Activated naive CD8-positive, alpha-beta T cell treated with anti-CD3 and anti-CD28 coated beads for 36 hours (primary cell): ENCODE measurements at regions not wholly inside any gene's neighbourhood (a gene's known extent, or its start where the extent isn't known, plus 50 kb on each side); places are given as distances from the start of the nearest gene placed in this dataset.
"Not testable (repeated sequence)": the region's sequence is repeated elsewhere in the genome, so short reads cannot be mapped to it uniquely, and the experiment has no call there.

Experiments
- DNase-seq: peaks from one replicate; pipeline ENCODE4 v3.0.0; 2021
- H3K27ac Mint-ChIP-seq: one replicate; pipeline ENCODE4 v1.8.0; 2022; ENCODE audit warnings: mild to moderate bottlenecking, moderate library complexity, mixed read lengths
- H3K27me3 Mint-ChIP-seq: one replicate; pipeline ENCODE4 v1.8.0; 2022; ENCODE audit warnings: mild to moderate bottlenecking, mixed read lengths
- H3K36me3 Mint-ChIP-seq: one replicate; pipeline ENCODE4 v1.8.0; 2021; ENCODE audit warnings: mild to moderate bottlenecking, mixed read lengths
- H3K4me1 Mint-ChIP-seq: one replicate; pipeline ENCODE4 v1.8.0; 2021; ENCODE audit warnings: mixed read lengths
- H3K4me3 Mint-ChIP-seq: one replicate; pipeline ENCODE4 v1.8.0; 2022; ENCODE audit warnings: mild to moderate bottlenecking, moderate library complexity, mixed read lengths
- H3K9me3 Mint-ChIP-seq: one replicate; pipeline ENCODE4 v1.8.0; 2022; ENCODE audit warnings: mixed read lengths

- H3K9me3 Mint-ChIP-seq, H3K27me3 Mint-ChIP-seq, H3K4me1 Mint-ChIP-seq, H3K36me3 Mint-ChIP-seq, H3K27ac Mint-ChIP-seq, H3K4me3 Mint-ChIP-seq, DNase-seq: not testable (repeated sequence)
Observed at GRCh38 chr2:118572380-118572779, 275.1 kb downstream of the EN1 start.

DNA sequence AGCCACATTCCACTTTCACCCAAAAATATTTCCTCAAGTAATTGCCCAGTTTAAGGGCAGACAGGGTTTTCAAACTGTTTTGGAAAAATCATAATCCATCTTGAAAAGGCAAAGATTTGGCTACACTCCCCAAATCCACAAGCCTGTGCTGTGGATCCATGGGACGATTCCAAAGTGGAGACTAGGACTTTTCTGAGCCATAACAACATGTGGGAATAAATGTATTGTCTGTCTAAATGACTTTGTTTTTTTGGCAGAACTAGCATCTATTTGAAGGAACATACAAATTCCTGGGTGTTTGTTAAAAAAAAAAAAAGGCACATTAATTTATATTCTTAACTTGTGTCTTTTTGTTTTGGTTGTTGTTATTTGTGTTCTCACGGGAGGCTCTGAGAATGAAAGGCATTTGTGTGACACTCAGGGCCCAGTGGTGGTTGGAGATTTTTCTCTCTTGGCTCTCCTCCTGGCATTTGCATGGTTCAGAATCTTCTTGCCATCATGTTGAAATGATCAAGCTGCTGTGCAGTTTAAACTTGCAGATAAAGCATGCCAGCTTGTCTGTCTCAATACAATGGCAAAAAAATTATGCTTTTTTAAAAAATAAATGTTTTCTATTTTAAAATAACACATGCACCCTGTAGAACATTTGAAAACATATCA is 277.4 kb downstream of the EN1 start:
- DNase-seq = no peak
- Mint-ChIP-seq H3K36me3 (no peaks in the 10 kb centered on the region), H3K27me3 (peaks cover 5% of the 10 kb centered on the region), H3K27ac (no peak overlapping the region), H3K4me1 (peaks cover 2% of the 10 kb centered on the region), H3K9me3 (no peaks in the 10 kb centered on the region), H3K4me3 (no peak overlapping the region)

- no peak overlapping the region for H3K27ac Mint-ChIP-seq
- H3K9me3 Mint-ChIP-seq = no peaks in the 10 kb centered on the region
- H3K36me3 Mint-ChIP-seq = no peaks in the 10 kb centered on the region
- peaks cover 2% of the 10 kb centered on the region for H3K4me1 Mint-ChIP-seq
- H3K27me3 Mint-ChIP-seq = peaks cover 5% of the 10 kb centered on the region
- no peak for DNase-seq
- H3K4me3 Mint-ChIP-seq = no peak overlapping the region
Observed at GRCh38 chr2:118568700-118569099, 278.7 kb downstream of the EN1 start.

- Mint-ChIP-seq H3K4me3 (no peak overlapping the region), H3K9me3 (no peaks in the 10 kb centered on the region), H3K36me3 (no peaks in the 10 kb centered on the region), H3K27me3 (peaks cover 5% of the 10 kb centered on the region), H3K27ac (no peak overlapping the region), H3K4me1 (peaks cover 2% of the 10 kb centered on the region)
- no peak for DNase-seq
Observed at GRCh38 chr2:118565786-118566540, 281.5 kb downstream of the EN1 start.

DNA sequence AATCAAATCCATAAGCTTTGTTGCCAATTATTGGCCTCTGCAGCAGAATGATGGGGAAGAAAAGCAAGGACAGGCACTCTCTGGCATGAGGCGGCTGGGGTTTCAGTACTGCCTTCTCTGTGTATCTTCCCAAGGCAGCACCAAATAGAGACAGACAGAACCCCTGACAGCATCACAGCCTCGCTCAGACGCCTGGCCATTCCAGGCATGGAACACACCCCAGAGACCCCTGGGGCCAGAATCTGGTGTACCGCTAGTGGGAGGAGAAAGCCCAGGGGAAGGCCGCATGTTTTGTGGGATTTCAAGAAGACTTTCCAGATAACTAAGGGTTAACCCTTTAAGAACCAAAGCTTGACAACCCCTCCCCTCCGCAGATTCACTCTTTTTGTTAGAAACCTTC is 282.1 kb downstream of the EN1 start:
- Mint-ChIP-seq H3K4me3 (no peak overlapping the region), H3K4me1 (peaks cover 2% of the 10 kb centered on the region), H3K36me3 (no peaks in the 10 kb centered on the region), H3K27me3 (peaks cover 5% of the 10 kb centered on the region), H3K27ac (no peak overlapping the region), H3K9me3 (no peaks in the 10 kb centered on the region)
- no peak for DNase-seq

DNA sequence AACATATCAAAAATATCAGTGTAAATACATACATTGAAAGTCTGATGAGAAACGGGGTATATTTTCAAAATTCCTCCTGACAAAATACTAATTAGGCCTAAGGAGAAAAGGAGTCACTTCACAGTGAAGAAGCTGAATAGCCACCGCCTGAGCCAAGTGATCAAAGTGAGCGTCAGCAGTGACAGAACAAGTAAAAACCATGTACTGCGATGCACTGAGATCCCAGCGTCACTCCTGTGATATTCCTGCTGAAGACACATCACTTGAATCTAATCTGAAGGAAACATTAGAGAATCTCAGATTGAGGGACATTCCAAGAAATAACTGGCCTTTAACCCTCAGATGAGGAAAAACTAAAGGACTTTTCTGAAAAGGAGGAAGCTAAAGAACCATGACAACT is 285.3 kb downstream of the EN1 start:
- Mint-ChIP-seq H3K27ac (no peak overlapping the region), H3K36me3 (no peaks in the 10 kb centered on the region), H3K9me3 (no peaks in the 10 kb centered on the region), H3K4me1 (no peaks in the 10 kb centered on the region), H3K4me3 (no peak overlapping the region), H3K27me3 (peaks cover 4% of the 10 kb centered on the region)
- no peak for DNase-seq

DNA sequence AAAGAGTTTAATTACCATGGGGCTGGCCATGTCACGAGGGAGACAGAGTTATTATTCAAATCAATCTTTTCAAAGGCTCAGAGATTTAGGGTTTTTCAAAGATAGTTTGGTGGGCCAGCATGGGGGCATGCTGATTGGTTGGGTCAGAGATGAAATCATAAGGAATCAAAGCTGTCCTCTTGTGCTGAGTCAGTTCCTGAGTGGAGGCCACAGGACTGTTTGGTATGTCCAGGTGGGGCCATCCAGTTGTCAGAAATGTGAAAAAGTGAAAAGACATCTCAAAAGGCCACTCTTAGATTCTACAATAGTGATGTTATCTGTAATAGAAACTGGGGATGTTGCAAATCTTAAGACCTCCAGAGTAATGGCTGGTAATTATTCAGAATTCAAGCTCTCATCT is 288.6 kb downstream of the EN1 start:
- Mint-ChIP-seq H3K27me3 (peaks cover 4% of the 10 kb centered on the region), H3K27ac (no peak overlapping the region), H3K9me3 (peaks cover 2% of the 10 kb centered on the region), H3K4me1 (no peaks in the 10 kb centered on the region), H3K36me3 (no peaks in the 10 kb centered on the region), H3K4me3 (no peak overlapping the region)
- DNase-seq = no peak

- Mint-ChIP-seq H3K36me3 (no peaks in the 10 kb centered on the region), H3K9me3 (peaks cover 2% of the 10 kb centered on the region), H3K4me3 (no peak overlapping the region), H3K27me3 (peaks cover 4% of the 10 kb centered on the region), H3K27ac (no peak overlapping the region), H3K4me1 (no peaks in the 10 kb centered on the region)
- DNase-seq = no peak
Observed at GRCh38 chr2:118557791-118558190, 289.7 kb downstream of the EN1 start.

DNA sequence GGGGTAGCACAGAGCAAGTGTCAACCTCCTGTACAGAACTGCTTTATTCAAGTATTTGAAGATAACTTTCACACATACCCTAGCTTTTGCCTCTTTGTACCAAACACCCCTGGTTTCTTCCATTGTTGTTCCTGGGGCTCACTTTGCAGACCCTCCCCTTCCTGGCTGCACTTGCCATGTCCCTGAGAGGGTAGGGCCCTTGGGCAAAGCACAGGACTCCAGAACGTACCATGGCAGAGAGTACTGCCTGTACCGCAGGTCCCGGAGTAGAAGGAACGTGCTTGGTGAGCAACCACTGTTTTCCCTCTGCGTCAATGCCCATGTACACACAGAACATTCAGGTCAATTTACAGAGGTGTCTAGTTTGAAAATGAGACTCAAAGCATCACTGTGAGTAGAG is 290.4 kb downstream of the EN1 start:
- no peak overlapping the region for H3K27ac Mint-ChIP-seq
- no peak overlapping the region for H3K4me3 Mint-ChIP-seq
- no peaks in the 10 kb centered on the region for H3K36me3 Mint-ChIP-seq
- H3K4me1 Mint-ChIP-seq = no peaks in the 10 kb centered on the region
- peaks cover 2% of the 10 kb centered on the region for H3K9me3 Mint-ChIP-seq
- H3K27me3 Mint-ChIP-seq = peaks cover 4% of the 10 kb centered on the region
- DNase-seq = no peak

- H3K27me3 Mint-ChIP-seq = no peaks in the 10 kb centered on the region
Observed at GRCh38 chr2:118554616-118555015, 292.8 kb downstream of the EN1 start.

DNA sequence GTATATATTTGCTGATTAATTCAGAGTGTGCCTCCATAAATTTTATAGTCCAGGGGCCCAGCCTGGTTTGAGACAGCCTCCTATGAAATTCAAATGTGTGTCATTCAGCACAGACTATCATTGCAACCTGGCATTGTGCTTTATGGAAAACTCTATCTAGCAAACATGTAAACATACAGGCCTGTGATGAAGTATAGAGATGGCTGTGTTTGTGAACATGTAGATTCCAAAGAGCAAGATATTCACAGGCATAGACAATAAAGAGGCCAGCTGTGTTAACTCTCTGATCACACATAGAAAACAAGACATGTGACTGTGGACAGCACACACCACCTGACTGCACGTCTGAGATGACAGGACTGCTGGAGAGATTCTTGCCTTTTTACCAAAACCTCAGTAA is 297.9 kb downstream of the EN1 start:
- no peak overlapping the region for H3K27ac Mint-ChIP-seq
- no peak overlapping the region for H3K4me3 Mint-ChIP-seq
- no peaks in the 10 kb centered on the region for H3K36me3 Mint-ChIP-seq
- H3K9me3 Mint-ChIP-seq = no peaks in the 10 kb centered on the region
- no peaks in the 10 kb centered on the region for H3K27me3 Mint-ChIP-seq
- H3K4me1 Mint-ChIP-seq = no peaks in the 10 kb centered on the region
- no peak for DNase-seq

More at GRCh38 chr2:118554616-118555015, 292.8 kb downstream of the EN1 start:
- Mint-ChIP-seq H3K4me3 (no peak overlapping the region), H3K9me3 (peaks cover 2% of the 10 kb centered on the region), H3K27ac (no peak overlapping the region), H3K36me3 (no peaks in the 10 kb centered on the region), H3K4me1 (no peaks in the 10 kb centered on the region)
- no peak for DNase-seq

DNA sequence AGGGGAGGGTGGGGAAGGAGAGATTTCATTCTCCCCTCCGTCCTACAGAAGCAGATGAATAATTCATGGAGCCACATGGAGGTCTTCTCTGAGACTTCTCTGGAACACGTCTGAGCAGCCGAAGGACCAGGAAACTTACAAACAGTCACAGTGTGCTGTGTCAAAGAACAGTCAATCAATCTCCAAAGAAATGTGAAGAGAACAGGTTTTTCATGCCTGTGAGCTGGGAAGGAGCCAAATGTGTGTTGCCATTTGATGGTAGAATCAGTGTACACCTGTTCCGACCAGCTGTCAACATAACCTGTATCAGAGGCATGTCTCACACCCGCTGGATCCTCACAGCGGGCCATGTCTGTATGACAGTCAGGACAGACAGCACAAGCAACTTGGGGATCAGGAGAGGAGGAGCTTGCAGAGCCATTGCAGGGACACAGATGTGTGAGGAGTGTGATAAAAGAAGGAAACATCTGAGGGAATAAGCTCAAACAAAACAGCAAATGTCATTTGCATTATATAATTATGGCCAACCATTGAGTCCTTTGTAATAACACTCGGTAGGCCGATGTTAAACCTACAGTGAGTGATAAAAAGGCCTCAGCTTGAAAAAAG is 298.5 kb downstream of the EN1 start:
- Mint-ChIP-seq H3K4me3 (no peak overlapping the region), H3K27me3 (no peaks in the 10 kb centered on the region), H3K4me1 (no peaks in the 10 kb centered on the region), H3K9me3 (no peaks in the 10 kb centered on the region), H3K27ac (no peak overlapping the region), H3K36me3 (no peaks in the 10 kb centered on the region)
- DNase-seq = no peak

DNA sequence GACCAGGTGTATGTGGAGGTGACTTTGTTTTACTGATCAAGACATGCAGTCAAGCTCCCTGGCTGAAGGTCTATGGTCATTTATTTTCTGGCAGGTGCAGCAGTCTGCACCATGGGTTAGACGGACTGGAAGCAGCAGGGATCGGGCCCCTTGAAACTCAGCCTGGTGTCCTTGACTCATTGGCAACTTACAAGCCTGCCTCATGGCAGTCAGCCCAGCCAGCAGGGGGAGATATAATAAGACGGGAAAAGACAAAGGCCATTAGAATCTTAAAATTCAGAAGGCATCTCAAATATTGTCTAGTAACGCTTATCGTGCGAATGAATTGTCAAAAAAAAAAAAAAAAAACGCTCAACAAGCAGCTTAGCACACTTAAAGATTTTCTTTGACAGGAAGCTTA is 308.2 kb downstream of the EN1 start:
- Mint-ChIP-seq H3K9me3 (peaks cover 4% of the 10 kb centered on the region), H3K27me3 (peaks cover 13% of the 10 kb centered on the region), H3K36me3 (no peaks in the 10 kb centered on the region), H3K4me1 (no peaks in the 10 kb centered on the region), H3K4me3 (no peak overlapping the region), H3K27ac (no peak overlapping the region)
- no peak for DNase-seq

- peaks cover 2% of the 10 kb centered on the region for H3K9me3 Mint-ChIP-seq
- no peak overlapping the region for H3K4me3 Mint-ChIP-seq
- H3K36me3 Mint-ChIP-seq = no peaks in the 10 kb centered on the region
- no peak for DNase-seq
- H3K4me1 Mint-ChIP-seq = no peaks in the 10 kb centered on the region
- peaks cover 19% of the 10 kb centered on the region for H3K27me3 Mint-ChIP-seq
- no peak overlapping the region for H3K27ac Mint-ChIP-seq
Observed at GRCh38 chr2:118536306-118536705, 311.1 kb downstream of the EN1 start.

GRCh38 chr2:118535818-118536212 is 311.6 kb downstream of the EN1 start:
- Mint-ChIP-seq H3K36me3 (no peaks in the 10 kb centered on the region), H3K4me1 (no peaks in the 10 kb centered on the region), H3K27me3 (peaks cover 22% of the 10 kb centered on the region), H3K4me3 (no peak overlapping the region), H3K9me3 (peaks cover 2% of the 10 kb centered on the region), H3K27ac (no peak overlapping the region)
- DNase-seq = no peak
